Osteocyte (in vitro differentiated cells): ENCODE measurements at regions not wholly inside any gene's neighbourhood (a gene's known extent, or its start where the extent isn't known, plus 50 kb on each side); places are given as distances from the start of the nearest gene placed in this dataset.
"Not testable (repeated sequence)": the region's sequence is repeated elsewhere in the genome, so short reads cannot be mapped to it uniquely, and the experiment has no call there.

ENCODE experiments used
- DNase-seq: peaks from one replicate; pipeline ENCODE4 v3.0.0; 2021; ENCODE audit warnings: mixed read lengths; ENCODE audit not compliant: unreplicated experiment; ENCODE audit errors: extremely low spot score
- H3K27ac Mint-ChIP-seq: one replicate; pipeline ENCODE4 v1.8.0; 2021; ENCODE audit warnings: mild to moderate bottlenecking, mixed read lengths; ENCODE audit not compliant: unreplicated experiment
- H3K27me3 Mint-ChIP-seq: one replicate; pipeline ENCODE4 v1.8.0; 2021; ENCODE audit warnings: mixed read lengths; ENCODE audit not compliant: unreplicated experiment
- H3K36me3 Mint-ChIP-seq: one replicate; pipeline ENCODE4 v1.8.0; 2021; ENCODE audit warnings: mixed read lengths; ENCODE audit not compliant: unreplicated experiment
- H3K4me1 Mint-ChIP-seq: one replicate; pipeline ENCODE4 v1.8.0; 2021; ENCODE audit warnings: mixed read lengths; ENCODE audit not compliant: unreplicated experiment
- H3K4me3 Mint-ChIP-seq: one replicate; pipeline ENCODE4 v1.8.0; 2021; ENCODE audit warnings: mild to moderate bottlenecking, moderate library complexity, mixed read lengths; ENCODE audit not compliant: unreplicated experiment
- H3K9me3 Mint-ChIP-seq: one replicate; pipeline ENCODE4 v1.8.0; 2021; ENCODE audit warnings: mixed read lengths; ENCODE audit not compliant: unreplicated experiment
- TF ChIP-seq, protein P1 (sequence below): fragments of 200-600 bp; sonication (generic); IDR thresholded peaks from 2 replicates; pipeline ENCODE4 v1.5.0; 2021; ENCODE audit warnings: antibody characterized with exemption, mild to moderate bottlenecking, moderate library complexity

DNA sequence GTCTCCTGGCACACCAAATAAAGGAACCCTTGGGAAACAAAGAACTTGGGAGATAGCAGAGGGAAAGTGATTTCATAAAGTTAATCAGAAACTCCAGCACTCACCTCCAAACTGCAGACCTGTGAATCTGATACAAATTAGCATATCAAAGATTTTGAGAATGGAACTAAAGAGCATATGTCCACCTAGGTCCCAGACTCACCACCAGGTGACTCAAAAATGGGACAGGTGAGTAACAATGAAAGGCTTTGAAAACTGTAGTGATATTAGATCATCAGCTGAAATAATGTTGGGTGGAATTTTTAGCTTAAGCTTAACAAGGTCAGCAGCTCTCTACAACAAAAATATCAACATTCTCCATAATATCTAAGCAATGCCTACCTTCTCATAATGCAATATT, 214.8 kb downstream of the RERGL start:
- TF ChIP-seq, protein P1, sequence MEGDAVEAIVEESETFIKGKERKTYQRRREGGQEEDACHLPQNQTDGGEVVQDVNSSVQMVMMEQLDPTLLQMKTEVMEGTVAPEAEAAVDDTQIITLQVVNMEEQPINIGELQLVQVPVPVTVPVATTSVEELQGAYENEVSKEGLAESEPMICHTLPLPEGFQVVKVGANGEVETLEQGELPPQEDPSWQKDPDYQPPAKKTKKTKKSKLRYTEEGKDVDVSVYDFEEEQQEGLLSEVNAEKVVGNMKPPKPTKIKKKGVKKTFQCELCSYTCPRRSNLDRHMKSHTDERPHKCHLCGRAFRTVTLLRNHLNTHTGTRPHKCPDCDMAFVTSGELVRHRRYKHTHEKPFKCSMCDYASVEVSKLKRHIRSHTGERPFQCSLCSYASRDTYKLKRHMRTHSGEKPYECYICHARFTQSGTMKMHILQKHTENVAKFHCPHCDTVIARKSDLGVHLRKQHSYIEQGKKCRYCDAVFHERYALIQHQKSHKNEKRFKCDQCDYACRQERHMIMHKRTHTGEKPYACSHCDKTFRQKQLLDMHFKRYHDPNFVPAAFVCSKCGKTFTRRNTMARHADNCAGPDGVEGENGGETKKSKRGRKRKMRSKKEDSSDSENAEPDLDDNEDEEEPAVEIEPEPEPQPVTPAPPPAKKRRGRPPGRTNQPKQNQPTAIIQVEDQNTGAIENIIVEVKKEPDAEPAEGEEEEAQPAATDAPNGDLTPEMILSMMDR: no peak
- peaks cover 15% of the 10 kb centered on the region for H3K9me3 Mint-ChIP-seq
- H3K36me3 Mint-ChIP-seq: no peaks in the 10 kb centered on the region
- H3K27me3 Mint-ChIP-seq: no peaks in the 10 kb centered on the region
- H3K4me1 Mint-ChIP-seq: no peaks in the 10 kb centered on the region
- no peak overlapping the region for H3K27ac Mint-ChIP-seq
- no peak overlapping the region for H3K4me3 Mint-ChIP-seq
- DNase-seq: no peak

DNA sequence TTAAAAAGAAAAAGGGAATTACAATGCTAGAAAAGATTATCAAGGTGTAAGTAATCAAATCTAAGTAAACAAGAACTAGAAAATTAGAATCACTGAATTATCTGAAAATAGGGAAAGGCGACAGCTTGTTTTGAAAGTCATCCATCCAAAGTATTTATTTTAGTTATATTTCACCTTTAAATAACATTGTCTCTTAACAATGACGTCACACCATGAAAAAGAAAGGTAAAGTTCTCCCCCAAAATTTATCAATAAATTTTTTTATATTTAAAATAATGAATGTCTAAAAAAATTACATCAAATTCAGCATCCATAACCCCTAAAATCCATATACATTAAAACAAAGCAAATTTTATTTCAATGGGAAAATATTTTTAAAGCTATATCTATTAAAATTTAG, 223.2 kb downstream of the RERGL start:
- Mint-ChIP-seq H3K4me1 (no peaks in the 10 kb centered on the region), H3K27me3 (no peaks in the 10 kb centered on the region), H3K27ac (no peak overlapping the region), H3K4me3 (no peak overlapping the region), H3K9me3 (peaks cover 18% of the 10 kb centered on the region), H3K36me3 (no peaks in the 10 kb centered on the region)
- TF ChIP-seq, protein P1: no peak
- no peak for DNase-seq

DNA sequence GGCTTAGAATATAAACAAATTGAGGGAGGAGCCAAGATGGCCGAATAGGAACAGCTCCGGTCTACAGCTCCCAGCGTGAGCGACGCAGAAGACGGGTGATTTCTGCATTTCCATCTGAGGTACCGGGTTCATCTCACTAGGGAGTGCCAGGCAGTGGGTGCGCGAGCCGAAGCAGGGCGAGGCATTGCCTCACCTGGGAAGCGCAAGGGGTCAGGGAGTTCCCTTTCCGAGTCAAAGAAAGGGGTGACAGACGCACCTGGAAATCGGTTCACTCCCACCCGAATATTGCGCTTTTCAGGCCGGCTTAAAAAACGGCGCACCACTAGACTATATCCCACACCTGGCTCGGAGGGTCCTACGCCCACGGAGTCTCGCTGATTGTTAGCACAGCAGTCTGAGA, 234.4 kb downstream of the RERGL start:
- not testable (repeated sequence) for H3K27ac Mint-ChIP-seq, H3K4me3 Mint-ChIP-seq, H3K4me1 Mint-ChIP-seq, H3K27me3 Mint-ChIP-seq, H3K36me3 Mint-ChIP-seq, DNase-seq
- H3K9me3 Mint-ChIP-seq: peaks cover 15% of the 10 kb centered on the region

DNA sequence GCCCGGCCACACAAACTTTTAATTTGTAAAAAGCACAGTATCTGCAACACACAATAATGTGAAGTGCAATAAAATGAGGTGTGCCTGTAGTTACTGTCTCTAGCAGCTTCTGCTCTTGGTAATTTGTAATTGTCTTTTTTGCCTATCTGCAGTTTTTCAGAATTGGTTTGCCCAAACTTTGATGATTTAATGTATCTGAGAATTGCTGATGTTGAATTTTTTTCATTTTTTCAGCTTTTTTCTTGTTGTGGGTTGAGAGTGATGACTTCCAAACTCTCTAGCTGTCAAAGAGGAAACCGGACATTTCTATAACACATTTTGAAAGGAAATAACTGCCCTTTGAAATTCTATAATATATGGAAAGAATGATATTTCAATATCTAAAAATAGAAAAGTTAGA, 236.9 kb downstream of the RERGL start:
- Mint-ChIP-seq H3K27ac (no peak overlapping the region), H3K9me3 (peaks cover 15% of the 10 kb centered on the region), H3K4me1 (no peaks in the 10 kb centered on the region), H3K36me3 (no peaks in the 10 kb centered on the region), H3K27me3 (no peaks in the 10 kb centered on the region), H3K4me3 (no peak overlapping the region)
- no peak for DNase-seq
- TF ChIP-seq, protein P1: no peak

DNA sequence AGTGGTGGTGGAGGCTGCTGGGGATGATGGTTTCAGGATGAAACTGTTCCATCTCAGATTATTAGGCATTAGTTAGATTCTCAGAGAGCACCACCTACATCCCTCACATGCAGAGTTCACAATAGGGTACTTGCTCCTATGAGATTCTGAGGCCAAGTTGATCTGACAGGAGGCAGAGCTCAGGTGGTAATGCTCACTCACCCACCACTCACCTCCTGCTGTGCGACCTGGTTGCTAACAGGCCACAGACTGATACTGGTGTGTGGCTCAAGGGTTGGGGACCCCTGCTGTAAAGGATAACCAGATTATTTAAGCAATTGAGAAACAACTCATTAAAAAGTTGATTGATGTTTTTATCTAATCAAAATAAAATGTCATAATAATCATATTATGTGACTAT, 248.5 kb downstream of the RERGL start:
- no peak for DNase-seq
- no peaks in the 10 kb centered on the region for H3K9me3 Mint-ChIP-seq
- TF ChIP-seq, protein P1: no peak
- no peak overlapping the region for H3K4me3 Mint-ChIP-seq
- H3K27me3 Mint-ChIP-seq: no peaks in the 10 kb centered on the region
- H3K27ac Mint-ChIP-seq: no peak overlapping the region
- no peaks in the 10 kb centered on the region for H3K36me3 Mint-ChIP-seq
- no peaks in the 10 kb centered on the region for H3K4me1 Mint-ChIP-seq

DNA sequence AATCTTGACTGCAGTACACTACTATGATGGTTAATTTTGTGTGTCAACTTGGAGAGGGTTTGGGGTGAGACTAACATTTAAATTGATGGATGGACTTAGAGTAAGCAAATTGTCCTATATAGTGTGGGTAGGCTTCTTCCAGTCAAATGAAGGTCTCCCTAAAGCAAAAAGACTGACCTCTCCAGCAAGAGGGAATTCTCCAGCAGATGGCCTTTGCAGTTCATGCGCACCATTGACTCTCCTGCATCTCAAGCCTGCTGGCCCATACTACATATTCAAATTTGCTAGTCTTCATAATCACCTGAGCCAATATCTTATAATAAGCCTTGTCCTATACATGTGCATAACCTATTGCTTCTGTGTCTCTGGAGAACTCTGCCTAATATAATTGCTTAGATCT, 260.2 kb downstream of the RERGL start:
- peaks cover 3% of the 10 kb centered on the region for H3K9me3 Mint-ChIP-seq
- no peak overlapping the region for H3K27ac Mint-ChIP-seq

More for the DNA sequence above, 260.2 kb downstream of the RERGL start:
- Mint-ChIP-seq H3K4me1 (no peaks in the 10 kb centered on the region), H3K4me3 (no peak overlapping the region), H3K27me3 (no peaks in the 10 kb centered on the region), H3K36me3 (no peaks in the 10 kb centered on the region)
- TF ChIP-seq, protein P1: no peak
- DNase-seq: no peak
